Skeletal muscle cell (primary cell): ENCODE measurements at regions not wholly inside any gene's neighbourhood (a gene's known extent, or its start where the extent isn't known, plus 50 kb on each side); places are given as distances from the start of the nearest gene placed in this dataset.
A peak's percentile ranks its signal among the peaks of the same experiment; 100 is the strongest.

ENCODE experiments used
- DNase-seq: peaks from one replicate; pipeline ENCODE4 v3.0.0-alpha.2; 2010; ENCODE audit warnings: low read depth
- H3K4me3 ChIP-seq: 2 replicates; pipeline ENCODE4 v1.5.1; 2011; ENCODE audit warnings: low read depth, mild to moderate bottlenecking, control low read depth, low read length, moderate library complexity

DNA sequence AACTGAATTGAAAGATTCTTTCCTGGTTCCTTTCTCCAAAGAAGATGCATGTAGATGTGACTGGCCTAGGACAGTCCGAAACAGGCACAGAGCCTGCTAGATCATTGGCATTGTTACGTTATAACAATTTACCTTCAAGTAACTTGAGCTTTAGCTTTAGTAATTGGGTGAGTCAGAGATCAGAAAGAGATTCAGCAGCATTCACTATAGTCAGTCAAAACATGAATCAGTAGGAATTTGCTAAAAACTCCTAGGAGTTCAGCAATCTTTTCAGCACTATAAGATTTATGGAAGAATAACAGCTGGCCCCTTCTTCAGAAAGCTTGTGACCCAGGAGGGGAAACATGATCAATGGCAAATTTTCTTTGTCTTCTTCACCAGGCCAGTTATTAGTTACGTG is 281.7 kb upstream of the PRDM1 start:
- no peak overlapping the region for H3K4me3 ChIP-seq
- DNase-seq: peak; percentile 65

DNA sequence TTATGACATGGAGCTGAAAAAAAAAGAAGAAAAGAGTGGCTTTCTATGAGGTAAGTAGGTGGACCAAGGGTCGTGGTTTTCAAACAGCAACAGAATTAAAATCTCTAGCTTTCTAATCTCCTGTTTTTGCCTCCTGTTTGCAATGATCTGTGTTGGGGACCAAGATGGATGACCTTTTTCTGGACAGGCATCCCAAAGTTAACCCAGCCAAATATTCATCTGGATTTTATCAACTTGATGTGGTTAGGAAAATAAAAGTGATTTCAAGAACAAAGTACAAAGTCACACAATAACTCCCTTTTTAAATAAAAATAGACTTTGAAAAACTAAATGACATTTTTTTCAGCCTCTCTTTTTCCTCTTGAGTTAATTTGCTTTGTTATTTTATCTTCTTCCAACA is 282.1 kb upstream of the PRDM1 start:
- H3K4me3 ChIP-seq: no peak overlapping the region
- no peak for DNase-seq

DNA sequence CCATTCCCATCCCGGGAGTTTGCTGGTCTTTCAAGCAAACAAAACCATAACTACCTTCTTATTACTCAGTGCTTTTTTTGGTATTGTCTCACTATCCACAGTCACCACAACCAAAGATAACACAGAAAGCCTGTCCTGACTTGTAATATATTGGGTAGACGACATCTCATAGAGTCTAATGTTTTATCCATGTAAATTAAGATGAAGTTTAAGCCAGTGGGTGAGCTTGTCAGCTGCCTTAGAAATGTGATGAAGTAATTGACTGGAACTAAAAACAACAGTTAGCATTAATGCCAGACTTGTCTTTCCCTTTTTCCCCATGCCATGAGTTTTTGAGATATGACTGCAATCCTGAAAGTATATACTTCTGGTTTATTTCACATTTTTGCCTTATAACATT is 282.7 kb upstream of the PRDM1 start:
- DNase-seq: no peak
- H3K4me3 ChIP-seq: no peak overlapping the region

DNA sequence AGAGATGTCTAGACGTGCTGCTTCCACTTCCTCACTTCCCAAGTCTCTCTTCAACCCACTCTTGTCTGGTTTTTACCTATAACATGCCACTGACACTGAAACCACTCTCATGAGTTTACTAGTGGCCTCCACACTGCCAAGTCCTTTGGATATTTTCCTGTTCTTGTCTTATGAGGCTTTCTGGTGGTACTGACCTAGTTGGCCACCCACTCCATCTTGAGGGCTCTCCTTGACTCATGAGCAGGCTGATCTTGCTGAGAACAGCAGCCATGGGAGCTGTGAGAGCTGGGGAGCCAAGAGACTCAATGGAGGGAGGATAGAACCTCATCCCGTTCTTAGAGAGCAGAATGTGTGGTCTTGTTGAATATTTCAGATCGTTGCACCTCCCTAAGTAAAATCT is 283.4 kb upstream of the PRDM1 start:
- no peak for DNase-seq
- H3K4me3 ChIP-seq: no peak overlapping the region

DNA sequence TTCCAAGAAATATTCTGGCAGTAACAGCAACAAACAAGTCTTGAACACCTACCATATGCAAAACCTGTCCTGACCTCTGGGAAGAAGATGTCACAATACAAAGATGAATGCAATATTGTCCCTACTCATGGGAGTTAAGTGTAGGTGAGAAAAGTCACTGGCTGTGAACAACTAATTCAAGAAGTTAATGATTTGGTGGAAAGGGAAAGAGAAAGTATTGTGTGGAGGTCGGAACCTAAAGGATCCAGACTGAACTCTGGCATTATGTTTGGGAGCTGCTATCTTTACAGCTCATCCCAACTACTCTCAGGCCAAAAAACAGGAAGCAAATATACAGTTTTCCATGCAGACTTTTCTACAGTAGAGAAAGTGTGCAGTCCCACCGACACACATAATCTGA is 285.3 kb upstream of the PRDM1 start:
- no peak for DNase-seq
- no peak overlapping the region for H3K4me3 ChIP-seq

DNA sequence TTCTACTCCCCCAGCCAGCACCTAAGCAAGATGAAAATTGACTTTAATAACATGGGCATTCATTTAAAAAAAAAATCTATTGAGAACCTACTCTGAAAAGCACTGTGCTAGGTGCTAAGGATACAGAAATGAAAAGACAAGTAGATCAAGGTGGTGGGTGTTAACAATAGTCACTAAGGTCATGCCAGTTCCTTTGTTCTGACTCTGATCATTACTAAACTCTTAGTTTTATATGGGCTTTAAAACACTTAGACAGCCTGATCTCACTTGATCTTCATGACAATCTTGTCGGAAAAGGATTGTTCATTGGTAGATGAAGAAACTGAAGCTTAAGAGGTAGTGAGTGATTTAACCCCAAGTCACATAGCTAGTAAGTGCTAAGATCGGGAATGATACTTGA is 285.7 kb upstream of the PRDM1 start:
- H3K4me3 ChIP-seq: no peak overlapping the region
- no peak for DNase-seq

DNA sequence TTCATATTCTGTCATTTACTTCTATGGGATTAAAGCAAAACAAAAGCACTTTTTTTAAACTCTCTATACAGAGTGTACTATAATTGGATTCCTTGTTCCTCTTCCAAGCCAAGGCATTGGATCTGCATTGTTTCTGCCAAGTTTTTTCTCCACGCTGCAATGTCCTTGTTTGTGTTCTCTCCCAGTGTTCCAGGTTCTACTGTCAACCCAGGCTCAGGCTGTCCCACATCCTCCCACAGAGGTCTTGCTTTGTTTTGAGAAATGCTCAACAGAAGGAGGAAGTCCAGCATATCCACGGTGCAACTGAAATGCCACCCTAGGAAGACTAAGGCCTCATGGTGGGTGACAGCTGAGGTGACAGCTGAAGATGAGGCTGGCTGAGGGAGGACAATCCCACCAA is 287.1 kb upstream of the PRDM1 start:
- DNase-seq: peak; percentile 40
- H3K4me3 ChIP-seq: no peak overlapping the region

DNA sequence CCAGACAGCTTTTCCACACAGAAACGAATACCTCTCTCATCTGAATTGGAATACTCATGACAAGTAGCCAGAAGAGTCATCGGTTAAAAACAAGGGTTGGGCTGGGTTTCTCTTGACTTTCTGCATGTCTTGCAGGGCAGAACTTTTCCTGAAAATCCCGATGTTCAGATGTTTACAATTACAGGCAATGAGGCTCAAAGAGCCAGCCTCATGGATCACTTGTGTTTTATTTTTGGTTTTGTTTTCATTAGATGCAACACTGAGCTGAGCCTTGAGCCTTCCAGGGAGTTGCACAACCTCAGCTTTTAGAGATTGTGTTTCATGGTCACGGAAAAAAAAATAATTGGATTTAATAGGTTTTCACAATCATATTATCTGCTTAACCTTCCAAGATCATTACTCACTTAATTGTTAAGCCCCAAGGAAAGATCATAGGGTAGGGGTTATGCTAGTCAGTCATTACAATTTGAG is 288.1 kb upstream of the PRDM1 start:
- peak; percentile 82 for DNase-seq
- H3K4me3 ChIP-seq: no peak overlapping the region

DNA sequence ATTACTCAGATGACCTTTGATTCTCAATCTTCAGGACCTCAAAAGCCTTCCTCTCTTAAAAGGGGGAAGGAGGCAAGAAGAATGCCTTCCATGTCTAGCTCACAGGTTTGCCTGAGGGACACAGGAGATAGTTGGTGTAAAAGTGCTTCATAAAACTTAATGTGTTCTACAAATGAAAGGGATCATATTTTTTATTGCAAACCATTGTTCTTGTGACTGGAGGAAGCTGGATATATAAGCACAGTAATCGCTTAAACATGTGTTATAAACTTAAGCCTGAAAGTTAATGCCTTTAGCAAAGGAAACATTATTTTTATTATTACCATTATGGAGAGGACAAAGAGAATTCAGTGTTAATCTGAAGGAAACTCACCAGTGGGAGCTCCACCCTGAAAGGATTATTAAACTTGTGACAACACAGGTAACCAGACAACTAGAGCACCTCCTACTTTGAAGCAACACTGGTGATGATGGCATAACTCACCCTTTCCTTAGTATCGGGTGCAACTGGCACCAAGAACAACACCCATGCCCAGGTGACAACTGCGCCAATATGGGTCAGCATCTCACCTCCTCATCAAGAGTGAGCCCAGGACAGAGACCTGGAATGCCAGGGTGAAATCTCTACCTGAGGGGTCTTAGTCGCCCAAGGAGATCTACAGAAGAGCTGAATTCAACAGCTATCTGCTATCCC is 288.7 kb upstream of the PRDM1 start:
- no peak for DNase-seq
- no peak overlapping the region for H3K4me3 ChIP-seq

DNA sequence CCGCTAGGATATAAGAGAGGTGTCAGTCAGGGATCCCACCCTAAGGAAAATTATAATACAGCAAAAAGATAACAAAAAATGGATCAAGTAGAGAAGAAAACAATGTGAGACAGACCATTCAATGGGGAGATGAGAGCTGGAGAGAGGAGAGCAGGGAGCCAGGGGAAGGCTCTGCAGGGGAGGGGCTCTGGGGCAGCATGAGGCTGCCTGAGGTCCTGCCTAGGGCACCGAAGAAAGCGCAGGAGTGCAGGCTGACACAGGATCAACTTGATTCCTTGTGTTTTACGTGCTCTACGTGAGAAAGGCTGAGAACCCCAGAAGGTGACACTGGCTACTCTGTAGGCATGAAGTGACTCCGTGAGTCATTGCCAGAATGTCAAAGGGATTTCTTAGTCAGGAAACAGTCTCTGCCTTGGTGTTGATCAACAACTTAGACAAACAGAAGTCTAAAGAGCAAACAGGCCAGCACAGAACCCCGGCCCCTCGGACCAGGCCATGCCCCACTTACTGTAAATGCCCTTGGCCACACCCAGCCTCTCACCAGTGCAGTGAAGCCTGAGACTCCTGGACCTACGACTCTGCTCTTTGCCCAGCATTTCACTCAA is 290.1 kb upstream of the PRDM1 start:
- no peak for DNase-seq
- H3K4me3 ChIP-seq: no peak overlapping the region

DNA sequence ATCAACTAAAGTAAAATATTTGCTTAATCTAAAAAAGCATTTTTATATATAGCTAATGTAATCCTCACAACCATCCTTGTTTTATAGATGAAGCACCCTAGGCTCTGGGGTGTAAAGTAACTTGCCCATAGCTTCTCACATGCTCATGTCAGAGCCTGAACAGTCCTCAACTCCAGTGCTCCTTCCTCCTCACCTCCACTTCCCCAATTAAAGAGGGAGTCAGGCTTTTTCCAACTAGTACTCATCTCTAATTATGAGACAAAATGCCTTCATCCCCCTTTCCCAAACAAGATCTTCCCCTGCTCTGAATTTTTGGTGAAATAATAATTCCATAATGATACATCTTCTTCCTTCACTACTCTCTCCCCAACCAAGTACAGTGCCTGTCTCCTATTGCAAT is 290.8 kb upstream of the PRDM1 start:
- H3K4me3 ChIP-seq: no peak overlapping the region
- no peak for DNase-seq

DNA sequence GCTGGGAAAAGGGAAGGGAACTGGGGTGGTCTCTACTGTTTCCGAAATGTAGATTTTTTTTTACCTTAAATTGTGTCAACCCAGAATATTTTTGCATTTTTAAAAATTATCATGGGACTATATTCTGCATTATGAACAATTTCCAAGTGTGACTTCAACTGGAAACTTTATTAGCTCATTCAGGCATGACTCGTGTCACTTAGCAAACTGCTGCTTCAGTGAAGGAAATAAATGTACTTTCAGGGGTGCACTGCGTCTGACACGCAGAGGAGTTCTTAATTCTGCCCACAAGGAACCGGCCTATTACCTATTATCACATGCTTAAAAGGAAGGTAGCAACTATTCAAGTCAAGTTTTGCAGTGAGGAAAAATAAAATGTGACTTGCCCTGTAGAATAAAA is 291.3 kb upstream of the PRDM1 start:
- DNase-seq: no peak
- no peak overlapping the region for H3K4me3 ChIP-seq

DNA sequence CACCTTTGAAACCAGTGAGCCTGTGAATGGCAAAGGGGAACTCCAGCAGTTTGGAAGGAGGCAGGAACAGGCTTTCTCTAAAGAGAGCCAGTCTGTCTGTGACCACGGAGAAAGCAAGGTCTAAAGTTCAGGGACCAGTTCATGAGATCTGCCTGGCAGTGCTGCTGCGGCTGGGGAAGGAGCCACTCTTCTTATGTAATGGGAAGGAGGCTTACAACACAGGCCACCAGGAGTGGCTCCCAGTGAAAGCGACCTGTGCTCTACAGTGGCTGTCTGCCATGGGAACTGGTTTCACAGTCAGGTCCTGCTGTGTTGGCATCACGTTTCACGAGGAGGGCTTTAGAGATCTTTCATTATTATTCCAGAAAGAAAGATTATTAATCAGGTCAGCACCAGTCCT is 291.9 kb upstream of the PRDM1 start:
- no peak overlapping the region for H3K4me3 ChIP-seq
- no peak for DNase-seq

DNA sequence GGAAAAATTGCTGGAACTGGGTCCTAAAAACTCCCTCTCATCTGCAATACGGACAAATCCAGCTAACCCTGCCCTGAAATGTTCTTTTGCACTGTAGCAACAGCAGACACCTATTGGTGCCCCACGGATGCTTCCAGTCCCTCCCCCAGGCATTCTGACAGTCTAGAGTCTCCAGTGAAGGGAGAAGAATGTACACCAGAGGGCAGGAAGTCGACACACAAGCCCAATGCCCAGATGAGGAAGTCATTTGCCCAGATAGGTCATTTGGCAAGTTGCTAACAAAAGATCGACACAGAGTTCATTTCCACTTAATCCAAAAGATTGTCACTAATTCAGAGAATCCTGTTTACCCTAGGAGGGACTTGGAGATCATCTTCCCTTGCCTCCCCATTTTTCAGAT is 293.0 kb upstream of the PRDM1 start:
- DNase-seq: no peak

DNA sequence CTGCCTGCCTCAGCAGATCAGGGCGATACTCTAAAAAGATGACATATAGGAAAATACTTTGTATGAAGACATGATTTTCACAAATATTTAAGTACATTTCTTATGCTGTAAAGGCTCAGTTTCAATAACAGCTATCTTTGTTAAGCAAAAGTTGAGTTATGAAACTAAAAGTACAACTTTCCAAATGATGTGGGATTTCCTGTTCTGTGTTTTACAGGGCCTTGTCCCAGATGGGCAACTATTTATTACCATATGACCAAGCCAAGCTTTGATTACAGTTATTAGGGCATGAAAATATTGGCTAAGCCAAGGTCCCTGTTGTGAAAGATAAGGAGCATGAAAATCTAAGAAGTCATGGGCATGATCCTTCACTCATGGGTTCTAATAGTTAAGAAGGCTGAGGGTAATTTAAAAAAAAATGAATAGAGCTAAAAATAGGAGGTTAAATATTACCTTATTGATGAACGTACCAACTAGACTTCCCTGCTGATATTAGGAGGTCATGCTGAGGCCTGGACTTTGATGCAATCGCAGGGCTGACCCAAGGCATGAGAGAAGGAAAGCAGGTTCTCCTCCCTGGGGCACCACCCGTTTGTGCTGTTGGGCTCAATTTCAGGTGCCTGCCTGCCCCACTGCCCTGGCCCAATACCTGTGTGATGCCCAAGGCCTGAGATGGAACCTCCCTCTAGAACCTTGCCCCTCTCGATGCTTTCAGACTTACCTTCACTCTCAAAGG is 294.4 kb upstream of the PRDM1 start:
- DNase-seq: no peak
- H3K4me3 ChIP-seq: no peak overlapping the region

More for the DNA sequence above, 293.0 kb upstream of the PRDM1 start:
- H3K4me3 ChIP-seq: no peak overlapping the region

DNA sequence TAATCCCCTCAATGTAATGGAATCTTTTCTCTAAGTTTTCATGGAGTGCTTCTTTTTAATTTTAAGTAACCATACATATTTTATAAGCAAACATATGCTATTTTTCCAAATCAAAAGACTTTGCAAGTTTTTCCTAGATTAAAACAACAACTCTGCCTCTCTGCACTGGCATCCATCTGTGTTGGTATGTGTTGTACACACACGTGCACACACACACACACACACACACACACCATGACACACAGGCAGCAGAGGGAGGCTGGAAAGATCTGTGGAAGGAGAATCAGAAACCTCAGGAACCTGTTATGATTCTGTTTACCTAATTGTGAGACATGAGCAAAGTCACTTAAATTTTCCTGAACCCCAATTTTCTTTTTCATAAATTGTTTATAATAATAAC is 295.0 kb upstream of the PRDM1 start:
- H3K4me3 ChIP-seq: no peak overlapping the region
- DNase-seq: no peak

DNA sequence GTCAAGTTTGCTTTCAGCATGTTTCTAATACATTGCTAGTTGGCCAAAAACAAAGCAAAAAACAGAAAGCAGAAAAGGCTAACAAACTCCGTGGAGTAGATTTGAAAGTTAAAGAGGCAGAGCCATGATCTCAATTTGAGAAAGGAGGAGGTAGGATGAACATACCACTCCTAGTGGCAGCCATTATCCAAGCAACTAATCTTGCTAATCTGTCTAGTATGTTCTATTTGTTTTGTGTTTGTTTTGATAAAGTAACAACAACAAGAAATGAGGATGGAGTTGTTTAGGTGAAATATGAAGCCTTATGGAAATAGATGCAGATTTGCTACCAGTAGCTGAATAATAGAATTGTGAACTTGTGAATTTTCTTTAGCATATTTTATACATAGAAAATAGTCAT is 295.5 kb upstream of the PRDM1 start:
- DNase-seq: no peak
- no peak overlapping the region for H3K4me3 ChIP-seq

DNA sequence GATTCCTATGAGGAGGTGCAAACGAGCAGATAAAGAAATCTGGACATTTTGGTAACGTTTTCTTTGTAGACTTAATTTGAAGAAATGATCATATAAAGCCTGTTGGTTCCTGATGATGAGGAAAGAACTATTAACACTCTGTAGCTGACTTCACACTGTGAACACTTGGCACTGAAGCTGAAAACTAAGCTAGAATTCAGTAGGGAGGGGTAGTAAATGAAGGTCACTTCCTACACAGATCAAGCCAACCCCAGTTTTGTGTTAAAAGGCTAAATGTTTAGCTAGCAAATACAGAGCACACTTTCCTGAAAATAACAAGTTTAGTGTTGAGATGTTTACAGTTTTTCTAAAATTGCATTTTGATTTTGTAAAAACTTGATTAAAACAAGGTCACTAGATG is 296.2 kb upstream of the PRDM1 start:
- H3K4me3 ChIP-seq: no peak overlapping the region
- DNase-seq: no peak

DNA sequence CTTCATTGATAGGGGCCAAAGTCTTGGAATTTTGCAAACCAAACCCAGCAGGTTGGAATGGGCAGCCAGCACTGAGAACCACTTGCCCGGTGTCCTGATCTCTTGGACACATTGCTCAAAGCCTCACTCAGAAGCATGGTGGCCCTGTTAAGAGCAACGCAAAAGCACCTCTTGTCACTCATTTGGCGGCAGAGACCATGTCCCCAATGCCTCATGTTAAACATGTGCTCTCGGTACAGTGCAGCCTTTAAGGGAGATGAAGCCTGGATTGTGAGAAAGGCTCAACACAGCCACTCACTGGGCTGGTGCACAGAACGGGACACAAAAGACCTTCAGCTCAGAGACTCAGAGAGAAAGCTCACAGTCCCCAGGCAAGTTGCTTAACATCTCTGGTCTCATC is 298.4 kb upstream of the PRDM1 start:
- H3K4me3 ChIP-seq: no peak overlapping the region
- DNase-seq: no peak

DNA sequence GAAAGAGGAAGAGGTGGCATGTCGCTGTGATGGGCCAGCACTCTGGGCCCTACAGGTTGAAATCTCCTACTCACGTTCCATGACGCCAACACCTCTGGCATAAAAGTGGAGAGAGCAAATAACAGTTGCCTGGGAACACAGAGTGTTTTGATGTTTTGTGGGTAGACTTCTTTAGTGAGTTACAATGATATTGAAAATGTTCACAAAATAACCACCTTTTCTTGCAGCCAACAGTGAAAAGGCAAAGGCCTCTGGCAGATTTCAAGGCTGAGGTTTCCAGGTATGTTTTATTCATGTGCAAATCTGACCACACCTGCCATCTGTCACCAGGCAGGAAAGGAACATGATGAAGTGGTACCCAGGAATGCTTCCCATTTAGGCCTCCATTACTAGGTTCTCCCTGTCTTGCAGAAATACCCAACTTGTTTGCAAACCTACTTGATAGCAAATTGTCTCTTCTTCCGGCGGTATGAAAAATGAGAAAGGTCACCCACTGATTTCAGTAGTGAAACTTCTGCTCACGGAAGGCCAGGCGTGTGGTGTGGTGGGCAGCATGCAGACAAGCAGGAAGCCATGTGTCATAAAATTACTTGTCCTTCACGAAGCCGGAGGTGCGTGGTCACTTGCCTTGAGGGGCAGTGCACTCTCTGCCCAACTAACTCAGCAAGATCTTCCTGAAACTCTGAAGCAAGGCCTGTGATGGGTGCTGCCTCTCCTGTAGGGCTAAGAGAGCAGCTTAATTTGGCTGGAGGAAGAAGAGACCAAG is 299.1 kb upstream of the PRDM1 start:
- no peak overlapping the region for H3K4me3 ChIP-seq
- DNase-seq: no peak
